B cell (primary cell): ENCODE measurements at regions not wholly inside any gene's neighbourhood (a gene's known extent, or its start where the extent isn't known, plus 50 kb on each side); places are given as distances from the start of the nearest gene placed in this dataset.

Experiments used
- ATAC-seq: fragments of 200-7000 bp; cut with Tn5 transposase; one replicate; pipeline ENCODE4 v1.10.0; 2021; ENCODE audit warnings: low read depth, mild to moderate bottlenecking, moderate number of reproducible peaks, moderate library complexity
- CTCF ChIA-PET: fragments of 350-600 bp; sonication (Branson Sonifier 250); formaldehyde crosslinking; loops from one replicate; lab custom pipeline; 2021; ENCODE audit warnings: antibody characterized with exemption, inconsistent platforms; lab: Charles Lee
- POLR2A ChIA-PET: fragments of 350-600 bp; sonication (Branson Sonifier 250); formaldehyde crosslinking; loops from one replicate; lab custom pipeline; 2021; ENCODE audit warnings: antibody characterized with exemption; lab: Charles Lee
- DNase-seq: peaks from one replicate; pipeline ENCODE4 v3.0.0; 2013
- H2AFZ ChIP-seq: 2 replicates; pipeline ENCODE4 v1.6.1; 2012; ENCODE audit warnings: mild to moderate bottlenecking, low read depth, low read length; ENCODE audit not compliant: insufficient read depth, poor library complexity, severe bottlenecking
- H3K27ac ChIP-seq, 2 donors: 1 replicate in 1 of 2; 2 replicates in 1 of 2; pipeline ENCODE4 v1.5.1; 2012 to 2013; ENCODE audit warnings: low read length in 2 of 2, mild to moderate bottlenecking in 2 of 2, moderate library complexity in 1 of 2
- H3K27me3 ChIP-seq, 4 experiments: fragments of 200-600 bp in 1 of 4; sonication (generic) in 1 of 4; replicated peaks in 1 of 4; 1 replicate in 2 of 4; 2 replicates in 2 of 4; pipeline versions ENCODE4 v1.6.1 to v1.7.0; 2013 to 2016; ENCODE audit warnings: low read length in 3 of 4, mild to moderate bottlenecking in 2 of 4, mixed read lengths in 1 of 4, moderate library complexity in 1 of 4; ENCODE audit not compliant: insufficient read depth in 4 of 4, control insufficient read depth in 3 of 4; ENCODE audit errors: control extremely low read depth in 1 of 4
- H3K36me3 ChIP-seq, 2 experiments: replicated peaks in 1 of 2; 1 replicate in 1 of 2; 2 replicates in 1 of 2; pipeline versions ENCODE4 v1.6.1 to v1.7.1; 2013; ENCODE audit warnings: low read length in 1 of 2; ENCODE audit not compliant: insufficient read depth in 2 of 2, control insufficient read depth in 1 of 2; ENCODE audit errors: control extremely low read depth in 1 of 2, extremely low read depth in 1 of 2
- H3K4me1 ChIP-seq, 2 donors: fragments of 200-600 bp in 1 of 2; sonication (generic) in 1 of 2; 1 replicate in 1 of 2; 2 replicates in 1 of 2; pipeline versions ENCODE4 v1.5.1 to v1.6.1; 2013 to 2017; ENCODE audit warnings: low read length in 2 of 2; ENCODE audit not compliant: control insufficient read depth in 2 of 2, insufficient read depth in 2 of 2
- H3K4me2 ChIP-seq: replicated peaks from 2 replicates; pipeline ENCODE3; 2012; ENCODE audit warnings: mild to moderate bottlenecking, low read depth, low read length; ENCODE audit not compliant: poor library complexity, severe bottlenecking
- H3K4me3 ChIP-seq, 5 experiments: fragments of 200-600 bp in 1 of 5; sonication (generic) in 1 of 5; 1 replicate in 3 of 5; 2 replicates in 2 of 5; pipeline versions ENCODE4 v1.5.1 to v1.7.0; 2011 to 2016; ENCODE audit warnings: low read length in 4 of 5, mild to moderate bottlenecking in 4 of 5, low read depth in 2 of 5, control low read depth in 1 of 5, moderate library complexity in 1 of 5; ENCODE audit not compliant: insufficient read depth in 1 of 5; ENCODE audit errors: control extremely low read depth in 1 of 5, extremely low read depth in 1 of 5
- H3K79me2 ChIP-seq: fragments of 200-600 bp; sonication (generic); one replicate; pipeline ENCODE4 v1.6.0; 2016; ENCODE audit warnings: low read length; ENCODE audit not compliant: control insufficient read depth, insufficient read depth
- H3K9ac ChIP-seq: fragments of 200-600 bp; sonication (generic); 2 replicates; pipeline ENCODE4 v1.6.1; 2017; ENCODE audit warnings: mild to moderate bottlenecking, low read length, moderate library complexity
- H3K9me3 ChIP-seq, 3 donors: one replicate each; pipeline versions ENCODE4 v1.6.1 to v1.7.1; 2013; ENCODE audit warnings: low read length in 2 of 3; ENCODE audit not compliant: control insufficient read depth in 2 of 3, insufficient read depth in 1 of 3; ENCODE audit errors: control extremely low read depth in 1 of 3
- H4K20me1 ChIP-seq: 2 replicates; pipeline ENCODE4 v1.6.0; 2012; ENCODE audit warnings: mild to moderate bottlenecking, low read length; ENCODE audit not compliant: insufficient read depth, control insufficient read depth, poor library complexity, severe bottlenecking
- H3K27ac Mint-ChIP-seq: one replicate; pipeline ENCODE4 v1.8.0; 2021; ENCODE audit warnings: mixed read lengths
- H3K27me3 Mint-ChIP-seq: one replicate; pipeline ENCODE4 v1.8.0; 2021; ENCODE audit warnings: mixed read lengths
- H3K4me1 Mint-ChIP-seq: one replicate; pipeline ENCODE4 v1.8.0; 2021; ENCODE audit warnings: mixed read lengths
- H3K4me3 Mint-ChIP-seq: one replicate; pipeline ENCODE4 v1.8.0; 2021; ENCODE audit warnings: mixed read lengths
- H3K9me3 Mint-ChIP-seq: one replicate; pipeline ENCODE4 v1.8.0; 2022; ENCODE audit warnings: mixed read lengths; ENCODE audit not compliant: insufficient read depth
- EZH2 ChIP-seq: IDR thresholded peaks from 2 replicates; pipeline ENCODE4 v1.6.1; 2012; ENCODE audit warnings: borderline replicate concordance, low read depth, mild to moderate bottlenecking, moderate library complexity, low read length; ENCODE audit not compliant: insufficient read depth, poor library complexity, severe bottlenecking
- WGBS: methylation state at CpG from one replicate; pipeline ENCODE4 v1.1.5; 2013; ENCODE audit warnings: missing lambda C conversion rate; ENCODE audit not compliant: insufficient coverage; 5-methylcytosine and 5-hydroxymethylcytosine counted together
- intact Hi-C: fragments of 100-400 bp; cut with micrococcal nuclease; formaldehyde crosslinking; loops from one replicate; pipeline ENCODE4 v1.10.0; 2022
- TF ChIP-seq, protein P1 (sequence below): fragments of 200-600 bp; IDR thresholded peaks from one replicate; pipeline ENCODE4 v1.8.0; 2022; ENCODE audit warnings: antibody characterized with exemption, mild to moderate bottlenecking

DNA sequence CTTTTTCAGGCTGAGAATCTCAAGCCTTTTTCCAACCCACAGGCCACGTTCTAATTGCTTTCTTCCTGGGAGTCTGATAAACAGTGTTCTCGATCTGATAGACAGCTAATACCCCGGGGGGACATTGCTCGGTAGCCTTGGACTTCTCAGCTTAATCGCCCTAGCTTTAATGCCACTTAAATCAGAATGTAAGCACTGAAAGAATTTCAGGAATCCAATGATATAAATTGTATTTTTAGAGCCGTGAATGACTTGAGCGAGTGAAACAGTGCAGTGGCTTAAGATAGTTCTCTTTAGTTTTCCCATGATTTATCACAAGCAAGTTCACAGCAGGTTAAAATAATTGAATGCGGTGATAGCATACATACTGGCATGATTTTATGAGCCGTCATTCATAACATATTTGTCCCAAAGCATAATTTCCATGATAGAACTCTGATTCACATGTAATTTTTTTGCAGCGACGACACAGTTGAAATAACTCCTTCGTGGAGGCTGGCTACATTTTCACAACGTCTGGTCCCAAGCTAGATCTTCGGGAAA is 116.1 kb upstream of the MYOCD start:
- Histone ChIP-seq H3K4me1 (no peaks in the 10 kb centered on the region), H2AFZ (no peak overlapping the region), H3K27me3 (no peaks in the 10 kb centered on the region), H3K9ac (no peak overlapping the region), H3K4me3 (no peak overlapping the region), H3K4me2 (no peak overlapping the region), H3K27ac (no peak overlapping the region), H3K36me3 (no peaks in the 10 kb centered on the region), H4K20me1 (no peaks in the 10 kb centered on the region), H3K9me3 (peaks cover 0 to 2% (median 0%) of the 10 kb centered on the region in 3 donors), H3K79me2 (no peaks in the 10 kb centered on the region)
- 80% methylated on average over 6 of the region's 14 CpGs for WGBS
- intact Hi-C loops, result no loop called here
- POLR2A ChIA-PET, result no interaction called here
- H3K9me3 Mint-ChIP-seq, result no peaks in the 10 kb centered on the region
- H3K27me3 Mint-ChIP-seq, result peaks cover 5% of the 10 kb centered on the region
- H3K27ac Mint-ChIP-seq, result no peak overlapping the region
- no peak overlapping the region for H3K4me3 Mint-ChIP-seq
- no peak for ATAC-seq
- no peak for DNase-seq
- CTCF ChIA-PET, result interaction anchor here (2.3 kb wide), 1 partner anchor 453 kb away, joined by 7 read pairs; no protein-coding TSS in a partner anchor
- TF ChIP-seq, protein P1, sequence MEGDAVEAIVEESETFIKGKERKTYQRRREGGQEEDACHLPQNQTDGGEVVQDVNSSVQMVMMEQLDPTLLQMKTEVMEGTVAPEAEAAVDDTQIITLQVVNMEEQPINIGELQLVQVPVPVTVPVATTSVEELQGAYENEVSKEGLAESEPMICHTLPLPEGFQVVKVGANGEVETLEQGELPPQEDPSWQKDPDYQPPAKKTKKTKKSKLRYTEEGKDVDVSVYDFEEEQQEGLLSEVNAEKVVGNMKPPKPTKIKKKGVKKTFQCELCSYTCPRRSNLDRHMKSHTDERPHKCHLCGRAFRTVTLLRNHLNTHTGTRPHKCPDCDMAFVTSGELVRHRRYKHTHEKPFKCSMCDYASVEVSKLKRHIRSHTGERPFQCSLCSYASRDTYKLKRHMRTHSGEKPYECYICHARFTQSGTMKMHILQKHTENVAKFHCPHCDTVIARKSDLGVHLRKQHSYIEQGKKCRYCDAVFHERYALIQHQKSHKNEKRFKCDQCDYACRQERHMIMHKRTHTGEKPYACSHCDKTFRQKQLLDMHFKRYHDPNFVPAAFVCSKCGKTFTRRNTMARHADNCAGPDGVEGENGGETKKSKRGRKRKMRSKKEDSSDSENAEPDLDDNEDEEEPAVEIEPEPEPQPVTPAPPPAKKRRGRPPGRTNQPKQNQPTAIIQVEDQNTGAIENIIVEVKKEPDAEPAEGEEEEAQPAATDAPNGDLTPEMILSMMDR, result no peak
- TF ChIP-seq EZH2, result no peak
- no peaks in the 10 kb centered on the region for H3K4me1 Mint-ChIP-seq

DNA sequence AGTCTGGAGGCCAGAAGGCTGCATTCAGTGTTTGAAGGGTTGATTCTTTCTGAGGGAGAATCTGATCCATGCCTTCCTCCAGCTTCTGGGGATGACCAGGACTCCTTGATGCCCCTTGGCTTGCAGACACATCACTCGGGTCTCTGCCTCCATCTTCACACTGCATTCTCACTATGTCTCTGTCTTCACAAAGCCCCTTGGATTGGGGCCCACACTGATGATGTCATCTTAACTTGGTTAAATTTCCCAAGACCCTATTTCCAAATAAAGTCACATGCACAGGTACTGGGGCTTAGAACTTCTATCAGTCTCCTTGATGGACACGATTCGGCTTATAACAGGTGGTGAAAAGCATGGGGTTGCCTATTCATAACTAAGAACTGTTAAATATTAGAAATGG is 112.1 kb upstream of the MYOCD start:
- no peak for DNase-seq
- intact Hi-C loops, result no loop called here
- no peak overlapping the region for H3K9ac ChIP-seq
- H3K4me2 ChIP-seq, result no peak overlapping the region
- no peak overlapping the region for H3K27ac ChIP-seq
- H3K4me1 ChIP-seq, result no peaks in the 10 kb centered on the region
- no peak overlapping the region for H2AFZ ChIP-seq
- no peak overlapping the region for H3K27ac Mint-ChIP-seq
- ChIA-PET CTCF (interaction anchor here (1.3 kb wide), 1 partner anchor 8 kb away, joined by 3 read pairs; no protein-coding TSS in a partner anchor), POLR2A (no interaction called here)
- no peak overlapping the region for H3K4me3 ChIP-seq
- H3K4me3 Mint-ChIP-seq, result no peak overlapping the region
- H3K27me3 ChIP-seq, result no peaks in the 10 kb centered on the region
- TF ChIP-seq, protein P1, result no peak
- TF ChIP-seq EZH2, result no peak
- WGBS, result 100% methylated on average over 1 of the region's 3 CpGs
- H3K9me3 Mint-ChIP-seq, result no peaks in the 10 kb centered on the region
- H3K36me3 ChIP-seq, result no peaks in the 10 kb centered on the region
- no peaks in the 10 kb centered on the region for H3K79me2 ChIP-seq
- ATAC-seq, result no peak
- H3K4me1 Mint-ChIP-seq, result no peaks in the 10 kb centered on the region
- H4K20me1 ChIP-seq, result no peaks in the 10 kb centered on the region
- no peaks in the 10 kb centered on the region for H3K9me3 ChIP-seq
- no peaks in the 10 kb centered on the region for H3K27me3 Mint-ChIP-seq
